WTC11 (cell line): ENCODE measurements at regions not wholly inside any gene's neighbourhood (a gene's known extent, or its start where the extent isn't known, plus 50 kb on each side); places are given as distances from the start of the nearest gene placed in this dataset.
"Not testable (repeated sequence)": the region's sequence is repeated elsewhere in the genome, so short reads cannot be mapped to it uniquely, and the experiment has no call there.

Source experiments
- ATAC-seq: fragments of 200-7000 bp; cut with Tn5 transposase; 2 replicates; pipeline ENCODE4 v1.10.0; 2021; ENCODE audit warnings: mild to moderate bottlenecking, moderate library complexity
- CTCF ChIA-PET: fragments of 300-600 bp; sonication (Branson Sonifier 250); formaldehyde crosslinking; loops from one replicate; lab custom pipeline; 2021; ENCODE audit warnings: antibody characterized with exemption; lab: Charles Lee
- POLR2A ChIA-PET: fragments of 350-600 bp; sonication (Branson Sonifier 250); formaldehyde crosslinking; loops from one replicate; lab custom pipeline; 2021; ENCODE audit warnings: antibody characterized with exemption; lab: Charles Lee
- DNase-seq: peaks from one replicate; pipeline ENCODE4 v3.0.0; 2021; ENCODE audit warnings: low spot score
- H3K27ac Mint-ChIP-seq: 2 replicates; pipeline ENCODE4 v1.8.0; 2021; ENCODE audit warnings: mixed read lengths
- H3K27me3 Mint-ChIP-seq: 2 replicates; pipeline ENCODE4 v1.8.0; 2021; ENCODE audit warnings: low read depth, mild to moderate bottlenecking, moderate library complexity, mixed read lengths
- H3K36me3 Mint-ChIP-seq: 2 replicates; pipeline ENCODE4 v1.8.0; 2021; ENCODE audit warnings: mixed read lengths
- H3K4me1 Mint-ChIP-seq: 2 replicates; pipeline ENCODE4 v1.8.0; 2022; ENCODE audit warnings: mixed read lengths
- H3K4me3 Mint-ChIP-seq: 2 replicates; pipeline ENCODE4 v1.8.0; 2021; ENCODE audit warnings: mild to moderate bottlenecking, moderate library complexity, mixed read lengths
- H3K9me3 Mint-ChIP-seq: 2 replicates; pipeline ENCODE4 v1.8.0; 2021; ENCODE audit warnings: mixed read lengths

DNA sequence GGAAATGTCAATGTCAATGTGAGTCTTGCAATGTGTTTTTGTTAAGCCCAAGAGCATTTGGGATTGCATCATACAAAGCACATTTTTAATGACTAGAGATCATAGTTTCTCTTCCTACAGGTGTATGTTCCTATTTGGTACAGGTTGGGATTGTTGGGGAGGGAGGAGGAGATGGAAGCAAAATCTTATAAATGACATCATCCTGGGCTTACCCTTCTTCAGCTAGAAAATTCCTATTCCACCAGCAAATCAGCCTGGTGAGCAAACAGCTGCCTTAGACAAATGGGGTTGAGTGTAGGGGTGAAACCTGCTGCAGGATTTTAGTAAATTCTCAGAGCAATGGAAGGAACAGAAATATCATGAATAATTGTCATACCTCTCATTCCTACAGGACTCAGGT is 165.3 kb upstream of the PLGLB2 start:
- H3K27me3 Mint-ChIP-seq, H3K27ac Mint-ChIP-seq, POLR2A ChIA-PET, H3K4me3 Mint-ChIP-seq, H3K36me3 Mint-ChIP-seq, H3K9me3 Mint-ChIP-seq, CTCF ChIA-PET, DNase-seq, H3K4me1 Mint-ChIP-seq, ATAC-seq: not testable (repeated sequence)

- H3K4me3 Mint-ChIP-seq, POLR2A ChIA-PET, H3K36me3 Mint-ChIP-seq, H3K4me1 Mint-ChIP-seq, ATAC-seq, H3K27me3 Mint-ChIP-seq, CTCF ChIA-PET, DNase-seq, H3K9me3 Mint-ChIP-seq, H3K27ac Mint-ChIP-seq: not testable (repeated sequence)
Observed at GRCh38 chr2:87583370-87583769, 164.5 kb upstream of the PLGLB2 start.

GRCh38 chr2:87583803-87584202 is 164.1 kb upstream of the PLGLB2 start:
- peak overlapping the region; percentile 16; the same call in 1 of the 2 replicates for H3K4me3 Mint-ChIP-seq
- H3K27ac Mint-ChIP-seq, POLR2A ChIA-PET, H3K36me3 Mint-ChIP-seq, H3K27me3 Mint-ChIP-seq, H3K4me1 Mint-ChIP-seq, H3K9me3 Mint-ChIP-seq, CTCF ChIA-PET, DNase-seq: not testable (repeated sequence)
- peak; percentile 45 for ATAC-seq

- DNase-seq = peak; percentile 61
- H3K36me3 Mint-ChIP-seq, CTCF ChIA-PET, POLR2A ChIA-PET, H3K27me3 Mint-ChIP-seq, H3K9me3 Mint-ChIP-seq, H3K27ac Mint-ChIP-seq, H3K4me1 Mint-ChIP-seq: not testable (repeated sequence)
- H3K4me3 Mint-ChIP-seq = 0 out of 2 replicates have a peak overlapping the region, but pooled peaks have one; percentile 16
- peak; percentile 95 for ATAC-seq
Observed at GRCh38 chr2:87584268-87584906, 163.5 kb upstream of the PLGLB2 start.

DNA sequence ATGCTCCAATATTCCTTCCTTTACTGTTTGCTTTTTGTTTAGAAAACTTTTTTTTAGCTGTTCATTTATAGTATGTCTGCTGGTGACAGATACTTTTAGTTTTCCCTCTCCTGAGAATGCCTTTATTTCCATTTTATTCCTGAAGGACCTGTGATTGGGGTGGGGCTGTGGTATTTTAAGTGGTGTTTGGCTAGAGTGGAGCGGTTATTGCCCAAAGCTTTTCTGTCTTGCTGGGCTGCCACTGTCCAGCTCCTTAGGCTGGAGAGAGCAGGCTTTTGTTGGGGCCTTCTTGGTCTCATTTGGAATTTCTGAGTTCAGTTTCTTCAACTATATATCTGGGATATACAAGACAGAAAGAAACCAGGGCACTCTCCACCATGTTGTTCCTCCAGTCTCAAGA is 160.0 kb upstream of the PLGLB2 start:
- H3K9me3 Mint-ChIP-seq, H3K27me3 Mint-ChIP-seq, H3K27ac Mint-ChIP-seq, H3K4me1 Mint-ChIP-seq, ATAC-seq, POLR2A ChIA-PET, H3K4me3 Mint-ChIP-seq, DNase-seq, H3K36me3 Mint-ChIP-seq, CTCF ChIA-PET: not testable (repeated sequence)

GRCh38 chr2:87592974-87593373 is 154.9 kb upstream of the PLGLB2 start:
- not testable (repeated sequence) for H3K9me3 Mint-ChIP-seq

GRCh38 chr2:87593784-87594610 is 153.9 kb upstream of the PLGLB2 start:
- CTCF ChIA-PET, H3K9me3 Mint-ChIP-seq, H3K27me3 Mint-ChIP-seq, ATAC-seq, H3K4me3 Mint-ChIP-seq, H3K4me1 Mint-ChIP-seq, H3K27ac Mint-ChIP-seq, POLR2A ChIA-PET, H3K36me3 Mint-ChIP-seq, DNase-seq: not testable (repeated sequence)

More at GRCh38 chr2:87592974-87593373, 154.9 kb upstream of the PLGLB2 start:
- H3K27me3 Mint-ChIP-seq, CTCF ChIA-PET, POLR2A ChIA-PET, DNase-seq, H3K4me3 Mint-ChIP-seq, ATAC-seq, H3K36me3 Mint-ChIP-seq, H3K27ac Mint-ChIP-seq, H3K4me1 Mint-ChIP-seq: not testable (repeated sequence)

DNA sequence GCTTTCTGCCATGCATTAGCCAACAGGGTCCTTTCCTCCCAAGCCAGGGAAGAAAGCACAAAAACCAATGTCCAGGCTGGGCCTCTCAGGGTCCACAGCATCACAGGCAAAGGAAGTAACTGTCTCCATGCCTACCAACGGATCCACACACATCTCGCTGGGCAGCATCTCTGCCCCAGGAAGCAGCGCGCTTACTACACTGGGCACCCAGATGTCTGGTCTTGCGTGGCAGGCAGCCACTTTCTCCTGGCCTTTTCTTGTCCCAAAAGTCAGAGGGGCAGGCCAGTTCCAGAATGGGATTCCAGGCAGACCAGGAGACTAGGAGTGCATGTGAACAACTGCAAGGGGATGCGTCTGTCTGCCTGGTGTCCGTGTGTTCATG is 153.3 kb upstream of the PLGLB2 start:
- ATAC-seq = not testable (repeated sequence)

DNA sequence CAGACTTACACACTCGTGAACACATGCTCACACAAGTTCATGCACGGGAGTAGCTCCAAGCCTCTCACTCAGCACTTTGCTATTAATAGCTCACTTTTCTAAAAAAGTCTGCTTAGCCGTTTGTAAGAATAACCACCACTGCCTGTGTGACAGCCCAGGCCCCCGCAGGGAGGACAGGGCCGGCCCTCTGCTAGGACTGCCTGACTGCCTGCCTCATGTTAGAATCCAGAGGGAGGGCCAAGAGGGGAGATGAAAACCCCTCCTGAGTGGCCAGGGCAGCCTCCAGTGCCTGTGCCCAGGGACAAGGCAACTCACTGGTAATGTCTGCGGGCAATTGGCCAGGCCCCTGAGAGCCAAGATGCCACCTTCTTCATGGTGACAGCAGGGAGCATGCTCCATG is 152.9 kb upstream of the PLGLB2 start:
- ATAC-seq, CTCF ChIA-PET, H3K27me3 Mint-ChIP-seq, POLR2A ChIA-PET, H3K4me3 Mint-ChIP-seq, H3K4me1 Mint-ChIP-seq, H3K27ac Mint-ChIP-seq, H3K9me3 Mint-ChIP-seq, DNase-seq, H3K36me3 Mint-ChIP-seq: not testable (repeated sequence)

More for the DNA sequence above, 153.3 kb upstream of the PLGLB2 start:
- CTCF ChIA-PET, POLR2A ChIA-PET, H3K27ac Mint-ChIP-seq, H3K4me3 Mint-ChIP-seq, DNase-seq, H3K27me3 Mint-ChIP-seq, H3K36me3 Mint-ChIP-seq, H3K9me3 Mint-ChIP-seq, H3K4me1 Mint-ChIP-seq: not testable (repeated sequence)

DNA sequence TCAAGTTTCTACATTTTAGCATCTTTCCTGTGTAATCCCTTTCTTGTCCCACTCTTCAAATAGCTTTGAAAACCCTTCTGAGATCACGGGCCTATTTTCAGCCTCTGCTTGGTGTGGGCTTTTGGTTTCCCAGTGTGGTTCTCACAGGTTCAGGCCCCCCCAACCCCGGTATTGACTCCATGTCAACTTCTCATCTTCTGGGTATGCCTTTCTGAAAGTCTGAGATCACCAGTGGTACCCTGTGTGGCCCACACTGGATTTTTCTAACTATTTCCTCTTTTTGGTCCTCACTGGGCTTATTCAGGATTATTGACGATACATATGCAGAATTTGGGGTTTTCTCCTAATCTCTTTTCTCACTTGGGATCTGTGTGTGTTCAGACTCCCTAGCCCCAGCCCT is 146.9 kb upstream of the PLGLB2 start:
- DNase-seq, ATAC-seq, H3K27me3 Mint-ChIP-seq, H3K9me3 Mint-ChIP-seq, H3K4me1 Mint-ChIP-seq, CTCF ChIA-PET, H3K27ac Mint-ChIP-seq, H3K4me3 Mint-ChIP-seq, H3K36me3 Mint-ChIP-seq, POLR2A ChIA-PET: not testable (repeated sequence)

- POLR2A ChIA-PET, H3K27ac Mint-ChIP-seq, CTCF ChIA-PET, ATAC-seq, H3K36me3 Mint-ChIP-seq, H3K27me3 Mint-ChIP-seq, DNase-seq, H3K4me3 Mint-ChIP-seq, H3K9me3 Mint-ChIP-seq, H3K4me1 Mint-ChIP-seq: not testable (repeated sequence)
Observed at GRCh38 chr2:87602118-87602517, 145.8 kb upstream of the PLGLB2 start.

GRCh38 chr2:87602728-87603127 is 145.2 kb upstream of the PLGLB2 start:
- H3K4me1 Mint-ChIP-seq, POLR2A ChIA-PET, ATAC-seq, H3K27ac Mint-ChIP-seq, H3K9me3 Mint-ChIP-seq, H3K27me3 Mint-ChIP-seq, CTCF ChIA-PET, H3K36me3 Mint-ChIP-seq, H3K4me3 Mint-ChIP-seq, DNase-seq: not testable (repeated sequence)
